ENCODE measurements at regions not wholly inside any gene's neighbourhood (a gene's known extent, or its start where the extent isn't known, plus 50 kb on each side); places are given as distances from the start of the nearest gene placed in this dataset.

DNA sequence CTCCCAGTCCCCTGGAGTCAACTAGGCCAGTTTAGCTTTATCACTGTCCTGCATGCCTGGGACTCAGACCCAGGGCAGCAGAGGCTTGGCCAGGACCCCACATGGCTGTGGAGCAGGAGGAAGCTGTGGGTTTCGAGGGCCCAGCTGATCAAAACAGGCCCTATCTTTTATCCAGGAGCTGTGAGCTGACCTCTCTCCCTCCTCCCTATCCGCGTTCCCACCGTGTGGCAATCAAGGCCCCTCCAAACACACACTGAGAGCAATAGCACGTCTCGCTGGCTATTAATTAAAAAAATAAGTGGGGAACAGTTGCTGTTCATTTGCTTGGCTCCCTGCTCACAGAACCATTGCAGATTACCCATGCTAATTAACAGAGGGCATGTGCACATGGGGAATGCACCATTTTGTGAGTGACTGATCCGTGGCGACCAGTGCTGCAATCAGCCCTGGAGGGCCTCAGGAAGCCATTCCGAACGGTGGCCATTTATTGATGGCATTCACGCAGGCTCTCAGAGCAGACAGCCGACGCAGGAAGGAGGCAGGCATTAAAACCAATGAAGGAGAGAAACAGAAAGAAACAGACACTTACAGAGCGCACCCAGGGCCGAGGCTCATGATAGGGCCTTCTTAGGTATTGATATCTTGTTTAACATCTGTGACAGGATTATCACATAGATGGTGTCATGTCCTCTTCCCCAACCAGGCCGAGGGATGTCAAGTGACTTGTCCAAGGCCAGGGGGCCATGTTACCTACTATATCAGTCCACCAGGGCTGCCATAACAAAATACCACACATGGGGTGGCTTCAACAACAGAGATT, 157.1 kb downstream of the KATNIP start:
- no peaks in the 10 kb centered on the region for H3K27me3 ChIP-seq (ENCODE audit: control insufficient read depth in 1 of 2, insufficient read depth in 2 of 2, low read length in 1 of 2)
- intact Hi-C loops (cut with DNase I) = no loop called here
- H3K27ac ChIP-seq (ENCODE audit: low read depth in 1 of 2, low read length in 2 of 2) = no peak overlapping the region
- WGBS, 2 donors = 95 to 96% methylated on average over 16 of the region's 16 CpGs
- no peak for ATAC-seq (ENCODE audit: low FRiP score)
- no peak overlapping the region for H3K4me3 ChIP-seq (ENCODE audit: low read length in 2 of 2)
- no peaks in the 10 kb centered on the region for H3K9me3 ChIP-seq (ENCODE audit: control insufficient read depth, low read length)
- no peaks in the 10 kb centered on the region for H3K4me1 ChIP-seq (ENCODE audit: control insufficient read depth in 1 of 2, insufficient read depth in 2 of 2, low read length in 2 of 2)
- peak in 1 of 2 donors; percentile 52 for DNase-seq
- no peaks in the 10 kb centered on the region for H3K36me3 ChIP-seq (ENCODE audit: control insufficient read depth in 1 of 2, insufficient read depth in 2 of 2, low read length in 1 of 2)

DNA sequence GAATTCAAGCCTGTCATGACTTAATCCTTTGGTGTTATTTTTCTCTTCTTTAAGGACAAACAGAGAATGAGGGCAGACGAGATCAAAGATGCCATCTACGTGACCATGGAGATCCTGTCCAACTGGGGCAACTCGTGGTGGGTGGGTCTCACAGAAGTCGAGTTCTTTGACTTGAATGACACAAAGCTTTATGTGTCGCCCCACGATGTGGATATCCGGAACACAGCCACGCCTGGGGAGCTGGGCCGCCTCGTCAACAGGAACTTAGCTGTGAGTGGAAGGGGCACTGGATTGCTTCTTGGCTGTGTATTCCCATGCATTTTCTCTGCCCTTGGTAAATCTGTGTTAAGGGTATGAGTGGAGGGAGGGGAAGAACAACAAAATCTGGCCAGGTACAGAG, 158.7 kb downstream of the KATNIP start:
- Histone ChIP-seq H3K27me3 (ENCODE audit: control insufficient read depth in 1 of 2, insufficient read depth in 2 of 2, low read length in 1 of 2) (no peaks in the 10 kb centered on the region), H3K27ac (ENCODE audit: low read depth in 1 of 2, low read length in 2 of 2) (no peak overlapping the region), H3K9me3 (ENCODE audit: control insufficient read depth, low read length) (no peaks in the 10 kb centered on the region), H3K36me3 (ENCODE audit: control insufficient read depth in 1 of 2, insufficient read depth in 2 of 2, low read length in 1 of 2) (no peaks in the 10 kb centered on the region), H3K4me3 (ENCODE audit: low read length in 2 of 2) (no peak overlapping the region), H3K4me1 (ENCODE audit: control insufficient read depth in 1 of 2, insufficient read depth in 2 of 2, low read length in 2 of 2) (no peaks in the 10 kb centered on the region)
- no peak for ATAC-seq (ENCODE audit: low FRiP score)
- peak in 1 of 2 donors; percentile 41 for DNase-seq
- intact Hi-C loops (cut with DNase I) = no loop called here
- 89 to 95% methylated on average over 10 of the region's 10 CpGs for WGBS, 2 donors

DNA sequence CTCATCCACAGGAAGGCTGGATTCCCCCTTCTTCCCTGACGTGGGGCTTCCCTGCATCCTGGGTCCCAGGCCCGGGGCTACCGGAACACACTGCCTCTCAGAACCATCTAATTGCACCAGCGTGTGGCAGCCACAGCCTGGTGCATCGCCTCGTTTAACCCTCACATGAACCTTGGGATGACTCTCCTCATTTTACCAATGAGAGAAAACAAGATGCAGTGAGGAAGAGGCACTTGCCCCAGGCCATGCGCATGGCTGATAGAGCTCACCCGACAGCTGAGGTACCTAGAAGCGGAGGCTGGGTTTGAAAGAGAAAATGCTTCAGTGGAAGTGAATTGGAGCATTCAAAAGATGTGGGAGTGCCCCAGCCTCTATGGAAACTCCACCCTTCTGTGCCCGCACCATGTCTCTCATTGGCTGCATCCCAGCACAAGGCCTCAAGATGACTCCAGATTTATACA, 162.3 kb downstream of the KATNIP start:
- no peaks in the 10 kb centered on the region for H3K27me3 ChIP-seq (ENCODE audit: control insufficient read depth in 1 of 2, insufficient read depth in 2 of 2, low read length in 1 of 2)
- no peak overlapping the region for H3K4me3 ChIP-seq (ENCODE audit: low read length in 2 of 2)
- H3K36me3 ChIP-seq (ENCODE audit: control insufficient read depth in 1 of 2, insufficient read depth in 2 of 2, low read length in 1 of 2) = no peaks in the 10 kb centered on the region
- no peak overlapping the region for H3K27ac ChIP-seq (ENCODE audit: low read depth in 1 of 2, low read length in 2 of 2)
- WGBS, 2 donors = 92 to 93% methylated on average over 10 of the region's 10 CpGs
- ATAC-seq (ENCODE audit: low FRiP score) = no peak
- H3K9me3 ChIP-seq (ENCODE audit: control insufficient read depth, low read length) = no peaks in the 10 kb centered on the region
- intact Hi-C loops (cut with DNase I) = no loop called here
- peak in 1 of 2 donors; percentile 62 for DNase-seq
- no peaks in the 10 kb centered on the region for H3K4me1 ChIP-seq (ENCODE audit: control insufficient read depth in 1 of 2, insufficient read depth in 2 of 2, low read length in 2 of 2)

DNA sequence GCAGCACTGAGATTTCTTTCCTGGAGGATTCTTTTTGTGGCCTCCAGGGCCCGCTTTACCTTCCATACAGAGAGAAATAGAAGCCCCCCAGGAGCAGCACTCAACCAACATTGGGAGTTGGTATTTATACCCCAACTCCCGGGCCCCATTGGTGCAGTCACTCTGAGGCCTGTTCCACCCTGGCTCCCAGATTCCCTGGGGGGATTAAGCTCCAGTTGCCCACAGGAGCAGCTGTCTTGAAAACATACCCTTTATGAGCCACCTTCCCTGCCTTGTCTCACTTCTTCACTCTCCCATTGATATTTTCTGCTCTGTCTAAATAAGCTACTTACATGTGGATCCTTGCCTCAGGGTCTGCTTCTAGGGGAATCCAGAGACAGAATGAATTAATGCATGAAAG, 167.8 kb downstream of the KATNIP start:
- no peak for ATAC-seq (ENCODE audit: low FRiP score)
- intact Hi-C loops (cut with DNase I) = no loop called here
- DNase-seq = no peak
- no peak overlapping the region for H3K27ac ChIP-seq (ENCODE audit: low read depth in 1 of 2, low read length in 2 of 2)
- no peaks in the 10 kb centered on the region for H3K36me3 ChIP-seq (ENCODE audit: control insufficient read depth in 1 of 2, insufficient read depth in 2 of 2, low read length in 1 of 2)
- no peaks in the 10 kb centered on the region for H3K27me3 ChIP-seq (ENCODE audit: control insufficient read depth in 1 of 2, insufficient read depth in 2 of 2, low read length in 1 of 2)
- WGBS, 2 donors = 98 to 100% methylated on average over 2 of the region's 2 CpGs
- no peaks in the 10 kb centered on the region for H3K9me3 ChIP-seq (ENCODE audit: control insufficient read depth, low read length)
- H3K4me1 ChIP-seq (ENCODE audit: control insufficient read depth in 1 of 2, insufficient read depth in 2 of 2, low read length in 2 of 2) = no peaks in the 10 kb centered on the region
- no peak overlapping the region for H3K4me3 ChIP-seq (ENCODE audit: low read length in 2 of 2)

DNA sequence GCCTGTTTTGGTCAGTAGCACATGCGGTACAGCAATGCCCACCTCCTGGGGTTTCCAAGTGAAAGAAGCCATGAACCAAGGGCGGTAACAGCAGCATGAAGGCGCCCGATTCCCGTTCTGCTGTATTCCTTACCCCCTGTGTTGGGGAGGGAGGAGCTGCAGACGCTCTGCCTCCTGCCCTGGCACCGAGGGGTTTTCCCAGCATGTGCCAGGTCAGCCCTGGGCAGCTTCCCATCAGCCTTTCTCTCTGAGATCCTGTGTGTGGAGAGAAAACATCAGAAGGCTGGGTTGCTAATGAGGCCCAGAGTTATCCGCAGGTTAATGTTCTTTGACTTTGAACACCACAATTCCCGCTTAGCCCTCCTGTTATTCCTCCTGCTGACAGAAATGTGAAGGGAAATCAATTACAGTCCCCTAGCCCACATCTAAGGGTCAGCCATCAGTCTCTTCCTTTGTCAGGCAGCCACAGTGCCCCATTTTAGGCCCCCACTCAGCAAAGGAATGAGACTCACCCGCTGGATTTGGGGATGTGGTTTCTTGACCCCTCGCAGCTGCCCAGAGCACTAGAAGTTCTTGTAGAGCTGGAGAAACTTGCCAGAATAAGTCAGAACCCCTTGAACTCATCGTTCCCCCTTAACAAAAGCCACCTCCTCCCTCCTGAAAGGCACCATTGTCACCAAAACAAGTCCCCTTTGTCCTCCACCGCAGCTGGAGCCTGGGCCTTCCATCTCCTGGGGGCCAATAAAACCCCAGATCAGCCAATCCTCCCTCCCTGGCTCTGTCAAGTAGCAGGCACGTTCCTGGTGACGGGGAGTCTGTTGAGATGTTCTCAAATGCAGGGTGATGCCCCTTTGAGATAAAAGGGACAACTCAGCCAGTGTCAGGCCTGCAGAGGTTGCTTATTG, 168.5 kb downstream of the KATNIP start:
- Histone ChIP-seq H3K27ac (ENCODE audit: low read depth in 1 of 2, low read length in 2 of 2) (no peak overlapping the region), H3K4me3 (ENCODE audit: low read length in 2 of 2) (no peak overlapping the region), H3K36me3 (ENCODE audit: control insufficient read depth in 1 of 2, insufficient read depth in 2 of 2, low read length in 1 of 2) (no peaks in the 10 kb centered on the region), H3K4me1 (ENCODE audit: control insufficient read depth in 1 of 2, insufficient read depth in 2 of 2, low read length in 2 of 2) (no peaks in the 10 kb centered on the region), H3K27me3 (ENCODE audit: control insufficient read depth in 1 of 2, insufficient read depth in 2 of 2, low read length in 1 of 2) (no peaks in the 10 kb centered on the region), H3K9me3 (ENCODE audit: control insufficient read depth, low read length) (no peaks in the 10 kb centered on the region)
- intact Hi-C loops (cut with DNase I) = no loop called here
- 89 to 94% methylated on average over 15 of the region's 15 CpGs for WGBS, 2 donors
- DNase-seq = peak in 1 of 2 donors; percentile 45
- no peak for ATAC-seq (ENCODE audit: low FRiP score)

DNA sequence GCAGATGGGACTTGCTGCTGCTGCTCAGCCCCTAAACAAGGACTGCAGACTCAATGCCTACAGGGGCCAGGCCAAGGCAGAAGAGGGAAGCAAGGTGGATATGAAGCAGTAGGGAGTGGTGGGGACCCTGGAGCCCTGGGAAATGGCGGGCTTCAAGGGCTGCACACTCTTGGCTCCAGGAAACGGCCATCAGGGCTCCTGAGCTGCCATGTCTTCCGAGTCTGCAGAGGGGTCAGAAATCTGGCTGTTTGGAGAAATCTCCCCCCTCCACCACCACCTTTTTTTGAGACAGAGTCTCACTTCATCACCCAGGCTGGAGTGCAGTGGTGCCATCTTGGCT, 169.1 kb downstream of the KATNIP start:
- ATAC-seq (ENCODE audit: low FRiP score) = no peak
- Histone ChIP-seq H3K36me3 (ENCODE audit: control insufficient read depth in 1 of 2, insufficient read depth in 2 of 2, low read length in 1 of 2) (no peaks in the 10 kb centered on the region), H3K4me1 (ENCODE audit: control insufficient read depth in 1 of 2, insufficient read depth in 2 of 2, low read length in 2 of 2) (no peaks in the 10 kb centered on the region), H3K27ac (ENCODE audit: low read depth in 1 of 2, low read length in 2 of 2) (no peak overlapping the region), H3K27me3 (ENCODE audit: control insufficient read depth in 1 of 2, insufficient read depth in 2 of 2, low read length in 1 of 2) (no peaks in the 10 kb centered on the region), H3K9me3 (ENCODE audit: control insufficient read depth, low read length) (no peaks in the 10 kb centered on the region), H3K4me3 (ENCODE audit: low read length in 2 of 2) (no peak overlapping the region)
- DNase-seq = no peak
- intact Hi-C loops (cut with DNase I) = no loop called here
- WGBS, 2 donors = 96 to 97% methylated on average over 3 of the region's 3 CpGs

DNA sequence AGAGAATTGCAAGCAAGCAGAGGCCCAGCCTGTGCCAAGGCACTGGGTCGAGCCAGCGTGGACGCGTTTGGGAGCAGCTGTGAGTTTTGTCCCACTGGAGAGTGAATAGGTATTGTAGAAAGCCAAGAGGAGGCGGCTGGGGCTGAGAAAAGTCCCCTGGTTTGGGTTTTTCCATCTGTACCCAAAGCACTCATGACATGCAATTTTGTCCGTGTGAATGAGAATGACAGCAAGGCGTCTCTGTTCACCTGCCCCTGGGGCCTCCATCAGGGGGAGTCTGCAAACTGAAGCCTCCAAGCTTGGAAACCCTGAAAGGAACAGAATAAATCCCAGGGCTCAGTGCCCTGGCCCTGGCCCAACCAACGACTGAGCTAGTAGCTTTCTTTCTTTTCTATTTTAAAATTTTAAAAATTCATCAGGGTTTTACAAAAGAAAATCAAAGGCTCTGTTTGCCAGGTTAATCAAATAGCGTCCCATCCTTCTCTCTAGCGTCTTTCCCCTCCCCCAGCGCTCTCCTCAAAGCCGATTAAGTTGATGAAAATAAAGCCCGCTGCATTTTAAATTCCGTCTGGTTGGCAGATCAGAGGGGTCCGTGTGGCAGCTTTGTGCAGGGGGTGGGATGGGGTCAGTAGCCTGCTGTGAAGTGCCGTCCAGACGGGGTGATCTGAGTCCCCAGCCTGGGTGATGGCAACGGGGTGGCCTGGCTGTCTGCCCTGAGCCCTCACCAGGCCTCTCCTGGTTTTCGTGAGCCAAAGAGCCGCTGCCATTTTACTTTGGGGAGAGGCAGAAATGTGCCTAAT, 171.0 kb downstream of the KATNIP start:
- ATAC-seq (ENCODE audit: low FRiP score) (no peak), DNase-seq (peak in 1 of 2 donors; percentile 40)
- Histone ChIP-seq H3K27ac (ENCODE audit: low read depth in 1 of 2, low read length in 2 of 2) (no peak overlapping the region), H3K36me3 (ENCODE audit: control insufficient read depth in 1 of 2, insufficient read depth in 2 of 2, low read length in 1 of 2) (no peaks in the 10 kb centered on the region), H3K4me1 (ENCODE audit: control insufficient read depth in 1 of 2, insufficient read depth in 2 of 2, low read length in 2 of 2) (no peaks in the 10 kb centered on the region), H3K9me3 (ENCODE audit: control insufficient read depth, low read length) (no peaks in the 10 kb centered on the region), H3K4me3 (ENCODE audit: low read length in 2 of 2) (no peak overlapping the region), H3K27me3 (ENCODE audit: control insufficient read depth in 1 of 2, insufficient read depth in 2 of 2, low read length in 1 of 2) (no peaks in the 10 kb centered on the region)
- 70 to 74% methylated on average over 20 of the region's 20 CpGs for WGBS, 2 donors
- intact Hi-C loops (cut with DNase I) = no loop called here

DNA sequence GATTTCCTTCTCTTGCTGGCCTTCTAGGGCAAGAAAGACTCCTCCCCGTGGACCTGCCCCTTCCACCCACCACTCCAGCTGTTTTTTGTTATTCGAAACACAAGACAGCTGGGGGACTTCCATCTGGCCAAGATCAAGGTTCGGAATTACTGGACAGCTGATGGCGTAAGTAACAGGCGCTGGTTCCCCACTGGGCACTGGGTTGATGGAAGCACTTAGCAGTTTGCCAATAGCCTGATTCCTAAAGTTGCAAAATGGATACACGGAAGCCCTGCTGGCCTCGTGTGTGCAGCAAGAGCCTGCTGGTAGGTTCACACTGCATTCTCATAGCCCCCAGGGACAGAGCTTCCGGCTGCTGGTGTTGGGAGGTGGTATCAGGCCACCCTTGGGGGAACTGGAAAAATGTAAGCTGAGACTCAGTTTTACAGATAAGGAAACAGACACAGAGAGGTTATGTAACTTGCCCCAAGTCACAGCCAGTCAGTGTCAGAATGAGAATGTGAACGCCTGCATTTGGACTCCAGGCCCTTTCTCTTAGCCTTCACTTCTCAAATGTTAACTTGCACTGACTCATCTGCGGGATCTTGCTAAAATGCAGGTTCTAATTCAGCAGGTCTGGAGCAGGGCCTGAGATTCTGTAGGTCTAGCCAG, 171.7 kb downstream of the KATNIP start:
- H3K27me3 ChIP-seq (ENCODE audit: control insufficient read depth in 1 of 2, insufficient read depth in 2 of 2, low read length in 1 of 2) = no peaks in the 10 kb centered on the region
- no peak overlapping the region for H3K27ac ChIP-seq (ENCODE audit: low read depth in 1 of 2, low read length in 2 of 2)
- no peaks in the 10 kb centered on the region for H3K36me3 ChIP-seq (ENCODE audit: control insufficient read depth in 1 of 2, insufficient read depth in 2 of 2, low read length in 1 of 2)
- H3K9me3 ChIP-seq (ENCODE audit: control insufficient read depth, low read length) = no peaks in the 10 kb centered on the region
- no peaks in the 10 kb centered on the region for H3K4me1 ChIP-seq (ENCODE audit: control insufficient read depth in 1 of 2, insufficient read depth in 2 of 2, low read length in 2 of 2)
- no peak overlapping the region for H3K4me3 ChIP-seq (ENCODE audit: low read length in 2 of 2)
- intact Hi-C loops (cut with DNase I) = no loop called here
- WGBS, 2 donors = 77 to 95% methylated on average over 10 of the region's 10 CpGs
- DNase-seq = peak; percentile 71 to 77
- peak; percentile 79 for ATAC-seq (ENCODE audit: low FRiP score)

Data from aorta (tissue), 5 donors.